HG02588 (cell line): ENCODE measurements at regions not wholly inside any gene's neighbourhood (a gene's known extent, or its start where the extent isn't known, plus 50 kb on each side); places are given as distances from the start of the nearest gene placed in this dataset.

Experiments
- ATAC-seq: cut with Tn5 transposase; IDR thresholded peaks from one replicate; pipeline ENCODE4 v1.9.1; 2021; ENCODE audit warnings: mild to moderate bottlenecking, moderate library complexity; ENCODE audit not compliant: unreplicated experiment

DNA sequence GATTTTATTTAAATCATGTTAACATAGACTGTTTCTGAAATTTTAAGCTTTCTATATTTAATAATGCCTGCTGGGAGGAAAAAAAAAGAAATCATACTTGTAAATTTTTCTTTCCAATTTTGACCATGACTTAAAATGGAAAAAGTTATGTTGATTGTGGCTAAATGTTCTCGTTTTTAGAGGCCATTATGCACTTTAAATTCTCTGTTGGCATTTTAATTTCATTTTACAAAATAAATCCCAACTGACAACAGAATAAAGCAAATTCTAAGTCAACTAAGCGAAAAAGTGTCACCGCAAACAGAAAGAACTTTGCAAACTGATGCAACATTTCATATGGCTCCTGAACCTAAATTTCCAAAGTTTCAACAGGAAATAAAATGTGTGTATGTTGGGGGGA lies 74.8 kb upstream of the G2E3 start:
- no peak for ATAC-seq

DNA sequence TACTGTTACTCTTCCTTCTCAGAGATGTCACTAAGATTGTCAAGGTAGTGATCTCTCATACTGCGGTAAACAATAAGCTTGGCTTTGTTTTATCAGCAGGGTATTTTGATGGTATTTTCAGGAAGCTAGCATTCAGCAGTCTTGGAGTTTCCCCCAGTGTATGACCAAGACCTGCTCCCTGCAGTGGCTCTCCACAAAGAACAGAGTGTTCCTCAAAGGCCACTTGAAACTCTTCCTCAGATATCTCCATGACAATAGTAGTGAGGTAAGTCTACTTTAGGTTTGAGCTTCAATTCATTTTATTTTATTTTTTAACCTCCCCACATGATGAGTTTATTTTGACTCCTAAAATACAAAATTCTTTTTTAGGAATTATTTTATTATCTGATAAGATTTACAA lies 74.0 kb upstream of the G2E3 start:
- ATAC-seq, result no peak

GRCh38 chr14:30496852-30497251 lies 62.1 kb upstream of the G2E3 start:
- no peak for ATAC-seq

DNA sequence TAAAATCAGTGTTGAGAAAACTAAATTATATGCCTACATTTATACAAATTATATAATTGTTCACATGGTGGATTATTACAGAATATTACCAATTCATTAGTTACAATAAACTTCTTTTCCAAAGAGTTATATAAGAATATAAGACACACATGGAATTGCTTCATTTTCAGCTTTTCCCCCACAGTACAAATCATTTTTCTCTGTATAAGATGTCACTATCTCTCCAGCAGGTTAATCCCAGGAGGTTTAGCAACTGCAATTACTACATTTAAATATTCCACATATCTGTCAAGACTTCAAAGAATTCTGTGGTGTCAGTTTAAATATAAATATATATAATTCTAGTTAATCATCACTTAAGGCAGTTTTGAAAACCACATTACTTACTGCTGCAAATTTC lies 59.6 kb upstream of the G2E3 start:
- ATAC-seq, result no peak

GRCh38 chr14:30500222-30500621 lies 58.7 kb upstream of the G2E3 start:
- no peak for ATAC-seq

DNA sequence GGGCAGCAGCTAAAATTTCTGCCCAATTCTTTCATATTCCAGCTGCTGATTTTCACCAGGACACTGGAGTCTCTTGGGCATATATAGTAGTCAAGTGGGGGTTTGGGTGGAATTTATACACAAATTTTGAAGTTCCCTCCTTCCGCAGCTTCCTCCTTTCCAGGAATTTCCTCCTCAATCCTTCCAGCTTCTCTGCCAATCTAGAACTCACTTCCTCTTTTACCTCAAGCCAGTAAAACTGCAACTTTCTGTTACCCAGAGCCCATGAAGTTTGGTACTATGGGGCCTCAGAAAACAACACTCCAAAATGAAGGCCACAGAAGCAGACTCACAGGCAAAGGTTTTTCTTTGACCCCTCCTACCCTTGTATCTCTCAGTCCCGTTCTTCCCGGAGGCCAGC lies 51.7 kb upstream of the G2E3 start:
- ATAC-seq, result no peak
